WERI-Rb-1 (cell line): ENCODE measurements at regions not wholly inside any gene's neighbourhood (a gene's known extent, or its start where the extent isn't known, plus 50 kb on each side); places are given as distances from the start of the nearest gene placed in this dataset.

ENCODE experiments used
- DNase-seq: peaks from one replicate; pipeline ENCODE4 v3.0.0-alpha.2; 2020
- H3K27ac ChIP-seq: fragments of 250-450 bp; sonication (Bioruptor Pico); 2 replicates; pipeline ENCODE4 v1.5.1; 2020; ENCODE audit warnings: mild to moderate bottlenecking, moderate library complexity
- H3K27me3 ChIP-seq: fragments of 250-450 bp; sonication (Bioruptor Pico); 2 replicates; pipeline ENCODE4 v1.5.1; 2021; ENCODE audit warnings: mild to moderate bottlenecking, low read depth, moderate library complexity; ENCODE audit not compliant: insufficient read depth, severe bottlenecking
- H3K36me3 ChIP-seq: fragments of 250-450 bp; sonication (Bioruptor Pico); 2 replicates; pipeline ENCODE4 v1.5.1; 2020; ENCODE audit warnings: mild to moderate bottlenecking, moderate library complexity
- H3K4me3 ChIP-seq: 2 replicates; pipeline ENCODE4 v1.5.1; 2011; ENCODE audit warnings: low read depth, mild to moderate bottlenecking, control low read depth, low read length
- H3K9me3 ChIP-seq: fragments of 250-450 bp; sonication (Bioruptor Pico); 2 replicates; pipeline ENCODE4 v1.5.1; 2021; ENCODE audit warnings: mild to moderate bottlenecking, moderate library complexity; ENCODE audit not compliant: severe bottlenecking
- CTCF ChIP-seq: IDR thresholded peaks from 2 replicates; pipeline ENCODE4 v1.5.1; 2011; ENCODE audit warnings: low read depth, mild to moderate bottlenecking, control low read depth, inconsistent platforms, low read length

- Histone ChIP-seq H3K9me3 (no peaks in the 10 kb centered on the region), H3K27me3 (no peaks in the 10 kb centered on the region), H3K27ac (no peak overlapping the region), H3K4me3 (no peak overlapping the region), H3K36me3 (no peaks in the 10 kb centered on the region)
- no peak for TF ChIP-seq CTCF
- no peak for DNase-seq
Measured at GRCh38 chr3:22361521-22361920, 610.5 kb upstream of the ZNF385D start.

GRCh38 chr3:22364851-22365250 lies 613.8 kb upstream of the ZNF385D start:
- Histone ChIP-seq H3K36me3 (no peaks in the 10 kb centered on the region), H3K27ac (no peak overlapping the region), H3K4me3 (no peak overlapping the region), H3K9me3 (no peaks in the 10 kb centered on the region), H3K27me3 (no peaks in the 10 kb centered on the region)
- TF ChIP-seq CTCF: no peak
- DNase-seq: no peak

DNA sequence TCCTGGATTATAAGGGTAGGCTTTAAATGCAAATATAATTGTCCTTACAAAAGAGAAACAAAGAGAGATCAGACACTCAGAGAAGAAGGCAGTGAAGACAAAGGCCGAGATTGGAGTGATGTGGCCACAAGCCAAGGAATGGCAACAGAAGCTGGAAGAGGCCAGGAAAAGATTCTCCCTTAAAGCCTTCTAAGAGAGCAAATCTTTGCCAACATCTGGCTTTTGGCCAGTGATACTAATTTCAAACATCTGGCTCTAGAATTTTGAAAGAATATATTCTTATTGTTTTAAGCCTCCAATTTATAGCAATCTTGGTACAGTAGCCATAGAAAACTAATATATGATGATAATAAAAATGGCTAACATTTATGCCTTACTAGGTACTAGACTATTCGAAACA lies 615.8 kb upstream of the ZNF385D start:
- no peak overlapping the region for H3K4me3 ChIP-seq
- H3K36me3 ChIP-seq: no peaks in the 10 kb centered on the region
- peaks cover 2% of the 10 kb centered on the region for H3K27me3 ChIP-seq
- H3K9me3 ChIP-seq: no peaks in the 10 kb centered on the region
- no peak for TF ChIP-seq CTCF
- no peak overlapping the region for H3K27ac ChIP-seq
- no peak for DNase-seq

DNA sequence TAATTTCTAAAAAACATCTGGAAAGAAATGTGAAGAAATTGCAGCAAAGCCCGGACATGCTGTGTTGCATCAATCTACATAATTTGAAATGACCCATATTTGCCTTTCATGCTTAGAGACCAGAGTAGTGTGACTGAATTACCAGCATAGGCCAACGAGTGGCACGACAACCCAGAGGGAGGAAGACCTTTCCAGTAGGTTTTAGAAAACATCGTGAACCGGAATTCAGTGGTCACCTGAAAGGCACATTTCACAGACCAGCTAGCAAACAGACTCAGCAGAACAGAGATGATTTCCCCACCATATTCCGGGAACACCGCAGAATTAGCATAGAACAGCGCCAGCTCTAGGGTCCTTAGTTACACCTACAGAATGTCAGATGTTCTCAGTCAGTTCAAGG lies 620.0 kb upstream of the ZNF385D start:
- DNase-seq: no peak
- H3K4me3 ChIP-seq: no peak overlapping the region
- H3K27ac ChIP-seq: no peak overlapping the region
- no peak for TF ChIP-seq CTCF
- peaks cover 16% of the 10 kb centered on the region for H3K27me3 ChIP-seq
- no peaks in the 10 kb centered on the region for H3K9me3 ChIP-seq
- H3K36me3 ChIP-seq: no peaks in the 10 kb centered on the region

DNA sequence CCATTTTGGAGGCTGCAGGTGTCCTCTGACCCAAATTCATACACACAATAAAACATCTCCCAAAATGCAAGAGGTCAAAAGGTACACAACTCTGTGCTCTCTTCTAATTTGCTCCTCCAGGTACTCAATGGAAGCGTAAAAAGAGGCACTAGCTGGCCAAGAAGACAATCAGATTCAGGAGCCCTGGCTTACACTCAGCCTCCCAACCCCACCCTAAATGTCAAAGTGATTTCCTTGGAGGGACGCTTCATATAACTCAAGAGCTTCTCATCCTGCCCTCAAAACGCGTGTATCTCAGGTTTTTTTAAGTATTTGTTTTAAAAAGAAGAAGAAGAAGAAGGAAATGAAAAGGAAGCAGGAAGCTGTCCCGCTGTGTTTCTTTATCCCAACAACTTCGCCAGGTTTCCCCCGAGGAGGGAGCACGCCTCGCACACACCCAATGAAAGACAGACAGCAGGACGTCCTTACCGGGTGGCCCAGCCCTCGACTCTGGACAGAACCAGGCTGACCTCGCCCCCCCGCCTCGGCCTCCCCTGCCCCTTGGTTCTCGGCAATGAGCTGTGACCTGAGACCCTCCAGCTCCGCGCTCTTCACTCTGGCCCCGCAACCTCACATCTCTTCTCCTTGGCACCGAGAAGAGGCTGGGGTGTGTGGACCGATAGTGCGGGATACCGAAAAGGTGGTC lies 620.7 kb upstream of the ZNF385D start:
- H3K27me3 ChIP-seq: peaks cover 16% of the 10 kb centered on the region
- H3K27ac ChIP-seq: no peak overlapping the region
- H3K36me3 ChIP-seq: no peaks in the 10 kb centered on the region
- DNase-seq: no peak
- no peak overlapping the region for H3K4me3 ChIP-seq
- H3K9me3 ChIP-seq: no peaks in the 10 kb centered on the region
- no peak for TF ChIP-seq CTCF
